CD4-positive, alpha-beta T cell (primary cell): ENCODE measurements at regions not wholly inside any gene's neighbourhood (a gene's known extent, or its start where the extent isn't known, plus 50 kb on each side); places are given as distances from the start of the nearest gene placed in this dataset.

Experiments
- ATAC-seq: fragments of 200-7000 bp; cut with Tn5 transposase; one replicate; pipeline ENCODE4 v1.10.0; 2022; ENCODE audit warnings: mild to moderate bottlenecking; ENCODE audit not compliant: poor library complexity
- CTCF ChIA-PET: fragments of 350-600 bp; sonication (Branson Sonifier 250); formaldehyde crosslinking; loops from one replicate; lab custom pipeline; 2021; ENCODE audit warnings: antibody characterized with exemption, inconsistent platforms; lab: Charles Lee
- POLR2A ChIA-PET: fragments of 350-600 bp; sonication (Branson Sonifier 250); formaldehyde crosslinking; loops from one replicate; lab custom pipeline; 2021; ENCODE audit warnings: antibody characterized with exemption, inconsistent platforms; lab: Charles Lee
- DNase-seq, 14 experiments: peaks; one replicate each; pipeline ENCODE4 v3.0.0-alpha.2; 2013 to 2020; ENCODE audit warnings: mixed read lengths in 2 of 14
- H3K27ac ChIP-seq, 2 donors: one replicate each; pipeline versions ENCODE4 v1.5.1 to v1.7.0; 2013; ENCODE audit warnings: low read length in 2 of 2, low read depth in 1 of 2, mild to moderate bottlenecking in 1 of 2
- H3K27me3 ChIP-seq, 2 experiments: 1 replicate in 1 of 2; 2 replicates in 1 of 2; pipeline versions ENCODE4 v1.6.1 to v1.7.0; 2013; ENCODE audit warnings: low read length in 2 of 2, control low read depth in 1 of 2, mild to moderate bottlenecking in 1 of 2, moderate library complexity in 1 of 2; ENCODE audit not compliant: insufficient read depth in 2 of 2, control insufficient read depth in 1 of 2
- H3K36me3 ChIP-seq: one replicate; pipeline ENCODE4 v1.6.1; 2013; ENCODE audit warnings: low read length, control low read depth; ENCODE audit not compliant: insufficient read depth
- H3K4me1 ChIP-seq: one replicate; pipeline ENCODE4 v1.6.1; 2013; ENCODE audit warnings: low read length, control low read depth; ENCODE audit not compliant: insufficient read depth
- H3K4me3 ChIP-seq: one replicate; pipeline ENCODE4 v1.5.1; 2013; ENCODE audit warnings: mild to moderate bottlenecking, low read length, moderate library complexity
- H3K9me3 ChIP-seq, 2 experiments: 1 replicate in 1 of 2; 2 replicates in 1 of 2; pipeline versions ENCODE4 v1.6.1 to v1.7.0; 2013; ENCODE audit warnings: low read length in 2 of 2, mild to moderate bottlenecking in 2 of 2, control low read depth in 1 of 2, moderate library complexity in 1 of 2; ENCODE audit not compliant: control insufficient read depth in 1 of 2, insufficient read depth in 1 of 2
- H3K27ac Mint-ChIP-seq: one replicate; pipeline ENCODE4 v1.8.0; 2020; ENCODE audit warnings: mixed read lengths
- H3K27me3 Mint-ChIP-seq: one replicate; pipeline ENCODE4 v1.8.0; 2021; ENCODE audit warnings: mixed read lengths
- H3K36me3 Mint-ChIP-seq: one replicate; pipeline ENCODE4 v1.8.0; 2021; ENCODE audit warnings: low read depth, mixed read lengths
- H3K4me1 Mint-ChIP-seq: one replicate; pipeline ENCODE4 v1.8.0; 2021; ENCODE audit warnings: low read depth, mixed read lengths
- H3K4me3 Mint-ChIP-seq: one replicate; pipeline ENCODE4 v1.8.0; 2020; ENCODE audit warnings: mild to moderate bottlenecking, mixed read lengths
- H3K9me3 Mint-ChIP-seq: one replicate; pipeline ENCODE4 v1.8.0; 2020; ENCODE audit warnings: mixed read lengths
- CTCF ChIP-seq: fragments of 200-600 bp; IDR thresholded peaks from one replicate; pipeline ENCODE4 v1.8.0; 2022; ENCODE audit warnings: antibody characterized with exemption, mild to moderate bottlenecking
- intact Hi-C, 2 experiments: fragments of 100-400 bp; cut with DNase I in 1 of 2; cut with micrococcal nuclease in 1 of 2; formaldehyde crosslinking; loops; one replicate each; pipeline versions ENCODE4 v1.15.1 to v1.9.0; 2023 to 2025; cut with DNase I, micrococcal nuclease

- ATAC-seq (no peak), DNase-seq (no peak)
- H3K27ac Mint-ChIP-seq = no peak overlapping the region
- no peaks in the 10 kb centered on the region for H3K27me3 Mint-ChIP-seq
- Histone ChIP-seq H3K9me3 (peaks cover 0 to 4% of the 10 kb centered on the region in 2 experiments), H3K36me3 (no peaks in the 10 kb centered on the region), H3K27me3 (no peaks in the 10 kb centered on the region), H3K4me1 (no peaks in the 10 kb centered on the region), H3K27ac (no peak overlapping the region), H3K4me3 (no peak overlapping the region)
- ChIA-PET POLR2A (no interaction called here), CTCF (no interaction called here)
- no peaks in the 10 kb centered on the region for H3K36me3 Mint-ChIP-seq
- H3K4me1 Mint-ChIP-seq = no peaks in the 10 kb centered on the region
- intact Hi-C loops = no loop called here
- peaks cover 2% of the 10 kb centered on the region for H3K9me3 Mint-ChIP-seq
- H3K4me3 Mint-ChIP-seq = no peak overlapping the region
- TF ChIP-seq CTCF = no peak
These were observed 1533.3 kb downstream of the SLITRK5 start for GRCh38 chr13:89204435-89204834.

GRCh38 chr13:89205856-89206520, 1534.8 kb downstream of the SLITRK5 start:
- no peaks in the 10 kb centered on the region for H3K27me3 Mint-ChIP-seq
- no peak for ATAC-seq
- no peak for DNase-seq
- Histone ChIP-seq H3K27ac (no peak overlapping the region), H3K9me3 (peaks cover 0 to 4% of the 10 kb centered on the region in 2 experiments), H3K27me3 (no peaks in the 10 kb centered on the region), H3K36me3 (no peaks in the 10 kb centered on the region), H3K4me3 (no peak overlapping the region), H3K4me1 (no peaks in the 10 kb centered on the region)
- H3K4me1 Mint-ChIP-seq = no peaks in the 10 kb centered on the region
- CTCF ChIA-PET = no interaction called here
- H3K36me3 Mint-ChIP-seq = no peaks in the 10 kb centered on the region
- H3K4me3 Mint-ChIP-seq = no peak overlapping the region
- no peak for TF ChIP-seq CTCF
- POLR2A ChIA-PET = no interaction called here
- H3K9me3 Mint-ChIP-seq = peaks cover 2% of the 10 kb centered on the region
- no peak overlapping the region for H3K27ac Mint-ChIP-seq
- intact Hi-C loops = no loop called here

GRCh38 chr13:89212186-89212585, 1541.0 kb downstream of the SLITRK5 start:
- ChIA-PET CTCF (no interaction called here), POLR2A (no interaction called here)
- no peaks in the 10 kb centered on the region for H3K36me3 Mint-ChIP-seq
- Histone ChIP-seq H3K27ac (no peak overlapping the region), H3K36me3 (no peaks in the 10 kb centered on the region), H3K27me3 (no peaks in the 10 kb centered on the region), H3K4me3 (no peak overlapping the region), H3K4me1 (no peaks in the 10 kb centered on the region), H3K9me3 (peaks cover 0 to 13% of the 10 kb centered on the region in 2 experiments)
- H3K27me3 Mint-ChIP-seq = no peaks in the 10 kb centered on the region
- DNase-seq (no peak), ATAC-seq (no peak)
- no peak for TF ChIP-seq CTCF
- no peaks in the 10 kb centered on the region for H3K4me1 Mint-ChIP-seq
- no peak overlapping the region for H3K4me3 Mint-ChIP-seq
- intact Hi-C loops = no loop called here
- peaks cover 2% of the 10 kb centered on the region for H3K9me3 Mint-ChIP-seq
- H3K27ac Mint-ChIP-seq = no peak overlapping the region
